ENCODE measurements at regions not wholly inside any gene's neighbourhood (a gene's known extent, or its start where the extent isn't known, plus 50 kb on each side); places are given as distances from the start of the nearest gene placed in this dataset.

- TF ChIP-seq CTCF (conservative IDR thresholded peaks at IDR 0.05; ENCODE audit: low read depth in 2 of 2) (no peak), EZH2 (IDR thresholded peaks at IDR 0.05; ENCODE audit: low read depth, unreplicated experiment) (no peak), NANOG (IDR thresholded peaks at IDR 0.05; ENCODE audit: borderline replicate concordance) (no peak), POLR2AphosphoS5 (IDR thresholded peaks at IDR 0.05; ENCODE audit: low read depth) (no peak), ZNF114 (CRISPR knock-in tag; IDR thresholded peaks at IDR 0.05) (no peak)
Measured at GRCh38 chr12:125461831-125462230, 396.6 kb downstream of the AACS start (continued).

GRCh38 chr12:125463386-125463785, 398.2 kb downstream of the AACS start:
- Mint-ChIP-seq H3K36me3 (ENCODE audit: low read depth) (peaks cover 11% of the 10 kb centered on the region; the same call in 2 of the 3 replicates), H3K27me3 (ENCODE audit: insufficient read depth, low read depth, poor library complexity) (peaks cover 9% of the 10 kb centered on the region), H3K27ac (no peak overlapping the region), H3K4me1 (no peaks in the 10 kb centered on the region; the same call in 2 of the 3 replicates), H3K4me3 (no peak overlapping the region), H3K9me3 (no peaks in the 10 kb centered on the region)
- Histone ChIP-seq H3K4me1 (ENCODE audit: insufficient read depth) (no peaks in the 10 kb centered on the region), H3K27ac (ENCODE audit: low read depth) (no peak overlapping the region), H3K27me3 (ENCODE audit: insufficient read depth) (no peaks in the 10 kb centered on the region), H3F3A (replicated peaks; ENCODE audit: low read depth) (no peaks in the 10 kb centered on the region), H3K9me2 (ENCODE audit: insufficient read depth) (no peaks in the 10 kb centered on the region), H3K4me3 (no peak overlapping the region), H3K36me3 (ENCODE audit: insufficient read depth) (no peaks in the 10 kb centered on the region), H4K20me1 (replicated peaks; ENCODE audit: insufficient read depth) (no peaks in the 10 kb centered on the region; the same call in 1 of the 2 replicates), H2AFZ (no peak overlapping the region), H3K79me2 (replicated peaks; ENCODE audit: insufficient read depth) (peaks cover 15% of the 10 kb centered on the region; the same call in 1 of the 2 replicates), H3K4me2 (no peak overlapping the region)
- no peak for ATAC-seq
- no peak for DNase-seq (ENCODE audit: low spot score)
- TF ChIP-seq CTCF (conservative IDR thresholded peaks at IDR 0.05; ENCODE audit: low read depth in 2 of 2) (no peak), EZH2 (IDR thresholded peaks at IDR 0.05; ENCODE audit: low read depth, unreplicated experiment) (no peak), ETS1 (IDR thresholded peaks at IDR 0.05) (no peak), EZH2phosphoT487 (IDR thresholded peaks at IDR 0.05; ENCODE audit: unreplicated experiment) (no peak), ZNF331 (CRISPR knock-in tag; IDR thresholded peaks at IDR 0.05; ENCODE audit: low read depth) (no peak), STAT1 (IDR thresholded peaks at IDR 0.05; ENCODE audit: unreplicated experiment) (no peak), ZNF462 (CRISPR knock-in tag; IDR thresholded peaks at IDR 0.05) (no peak)
